Spleen (tissue), 7 donors: ENCODE measurements at regions not wholly inside any gene's neighbourhood (a gene's known extent, or its start where the extent isn't known, plus 50 kb on each side); places are given as distances from the start of the nearest gene placed in this dataset.

Source experiments
- POLR2AphosphoS5 ChIP-seq, 3 donors: sonication (generic); formaldehyde crosslinking; IDR thresholded peaks; one replicate each; pipeline ENCODE4 v1.5.1; 2017; ENCODE audit warnings: antibody characterized with exemption in 3 of 3
- TF ChIP-seq, protein P1 (sequence below), 11 experiments: fragments of 200-600 bp in 7 of 11; fragments of 450-650 bp in 4 of 11; sonication (generic) in 4 of 11; IDR thresholded peaks in 8 of 11; conservative IDR thresholded peaks in 3 of 11; 1 replicate in 7 of 11; 2 replicates in 4 of 11; pipeline versions ENCODE4 v1.4.0 to v1.8.0; 2016 to 2021; ENCODE audit warnings: antibody characterized with exemption in 11 of 11, inconsistent platforms in 4 of 11, mild to moderate bottlenecking in 1 of 11
- donor health status: DM: no; HTN: no; CAD: no; lungs with moderate emphysema.
- donor health status: DM: no; HTN: no; CAD: no.
- donor health status: DM: no; HTN: no; CAD: no.

DNA sequence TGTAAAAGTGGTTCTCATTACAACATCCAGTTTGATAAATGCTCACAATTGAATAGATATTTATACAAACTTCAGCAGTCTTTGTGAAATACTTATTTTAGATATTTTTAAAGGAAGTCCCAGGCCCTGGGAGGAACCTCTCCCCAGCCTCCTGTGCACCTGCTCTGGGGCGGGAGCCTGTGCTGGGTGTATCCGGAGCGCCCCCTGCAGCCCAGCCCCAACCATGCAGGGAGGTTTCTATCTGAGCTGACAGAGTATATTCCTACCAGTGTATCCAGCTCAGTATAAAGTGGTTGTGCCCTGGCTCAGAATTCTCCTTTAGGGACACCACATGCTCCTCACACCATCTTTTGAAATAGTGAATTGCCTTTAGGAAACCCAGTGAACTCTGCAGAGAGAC, 851.8 kb downstream of the TMEM121 start:
- TF ChIP-seq, protein P1, sequence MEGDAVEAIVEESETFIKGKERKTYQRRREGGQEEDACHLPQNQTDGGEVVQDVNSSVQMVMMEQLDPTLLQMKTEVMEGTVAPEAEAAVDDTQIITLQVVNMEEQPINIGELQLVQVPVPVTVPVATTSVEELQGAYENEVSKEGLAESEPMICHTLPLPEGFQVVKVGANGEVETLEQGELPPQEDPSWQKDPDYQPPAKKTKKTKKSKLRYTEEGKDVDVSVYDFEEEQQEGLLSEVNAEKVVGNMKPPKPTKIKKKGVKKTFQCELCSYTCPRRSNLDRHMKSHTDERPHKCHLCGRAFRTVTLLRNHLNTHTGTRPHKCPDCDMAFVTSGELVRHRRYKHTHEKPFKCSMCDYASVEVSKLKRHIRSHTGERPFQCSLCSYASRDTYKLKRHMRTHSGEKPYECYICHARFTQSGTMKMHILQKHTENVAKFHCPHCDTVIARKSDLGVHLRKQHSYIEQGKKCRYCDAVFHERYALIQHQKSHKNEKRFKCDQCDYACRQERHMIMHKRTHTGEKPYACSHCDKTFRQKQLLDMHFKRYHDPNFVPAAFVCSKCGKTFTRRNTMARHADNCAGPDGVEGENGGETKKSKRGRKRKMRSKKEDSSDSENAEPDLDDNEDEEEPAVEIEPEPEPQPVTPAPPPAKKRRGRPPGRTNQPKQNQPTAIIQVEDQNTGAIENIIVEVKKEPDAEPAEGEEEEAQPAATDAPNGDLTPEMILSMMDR (IDR thresholded peaks at IDR 0.05 in 8 of 11, conservative IDR thresholded peaks at IDR 0.05 in 3 of 11), result peak in 6 of 11 experiments; percentile 10 to 52 (median 50)
- no peak for TF ChIP-seq POLR2AphosphoS5 (IDR thresholded peaks at IDR 0.05)
